Stimulated activated CD4-positive, alpha-beta T cell treated with anti-CD3 and anti-CD28 coated beads, Interleukin-15, amount 100 ng/mL, for 48 hours (primary cell): ENCODE measurements at regions not wholly inside any gene's neighbourhood (a gene's known extent, or its start where the extent isn't known, plus 50 kb on each side); places are given as distances from the start of the nearest gene placed in this dataset.
"Not testable (repeated sequence)": the region's sequence is repeated elsewhere in the genome, so short reads cannot be mapped to it uniquely, and the experiment has no call there.

ENCODE experiments used
- DNase-seq, 2 donors: peaks; one replicate each; pipeline ENCODE4 v3.0.0-alpha.2; 2020; ENCODE audit warnings: low read depth in 2 of 2

DNA sequence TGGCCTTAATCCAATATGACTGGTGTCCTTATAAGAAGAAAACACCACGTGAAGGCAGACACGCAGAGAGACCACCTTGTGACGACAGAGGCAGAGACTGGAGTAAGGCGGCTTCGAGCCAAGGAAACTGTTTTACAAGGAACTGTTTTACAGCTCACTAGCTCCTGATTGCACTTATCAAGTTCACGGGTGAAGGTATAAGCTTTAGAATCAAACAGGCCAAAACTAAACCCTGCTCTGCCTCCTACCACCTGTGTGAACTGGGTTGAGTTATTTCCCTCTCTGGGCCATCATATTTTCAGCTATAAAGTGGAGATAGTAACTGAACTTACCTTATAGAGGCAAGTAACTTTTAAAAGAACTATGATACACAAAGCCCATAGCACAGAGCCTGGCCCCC, 166.9 kb upstream of the NFIA start:
- DNase-seq = no peak

DNA sequence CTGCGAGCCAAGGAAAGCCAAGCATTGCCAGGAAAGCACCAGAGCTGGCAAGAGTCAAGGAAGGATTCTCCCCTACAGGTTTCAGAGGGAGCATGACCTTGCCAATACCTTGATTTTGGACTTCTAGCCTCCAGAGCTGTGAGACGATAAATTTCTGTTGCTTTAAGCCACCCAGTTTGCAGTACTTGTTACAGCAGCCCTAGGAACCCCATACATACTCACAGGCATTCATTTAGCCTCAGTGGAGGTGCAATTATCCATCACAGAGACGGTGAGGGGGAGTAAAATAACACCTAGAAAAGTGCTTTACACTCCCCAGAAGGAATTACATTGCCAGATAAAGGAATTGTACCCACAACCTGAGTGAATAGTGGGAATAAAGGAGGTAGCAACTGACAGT, 167.4 kb upstream of the NFIA start:
- DNase-seq = no peak

DNA sequence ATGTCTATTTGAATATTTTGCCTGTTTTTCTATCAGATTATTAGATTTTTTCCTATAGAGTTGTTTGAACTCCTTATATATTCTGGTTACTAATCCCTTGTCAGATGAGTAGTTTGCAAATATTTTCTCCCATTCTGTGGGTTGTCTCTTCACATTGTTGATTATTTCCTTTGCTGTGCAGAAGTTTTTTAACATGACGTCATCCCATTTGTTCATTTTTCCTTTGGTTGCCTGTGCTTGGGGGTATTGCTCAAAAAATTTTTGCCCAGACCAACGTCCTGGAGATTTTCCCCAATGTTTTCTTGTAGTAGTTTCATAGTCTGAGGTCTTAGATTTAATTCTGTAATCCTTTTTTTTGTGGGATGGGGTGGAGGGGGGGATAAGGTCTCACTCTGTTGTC, 168.7 kb upstream of the NFIA start:
- not testable (repeated sequence) for DNase-seq

GRCh38 chr1:60913039-60913438, 169.3 kb upstream of the NFIA start:
- no peak for DNase-seq

DNA sequence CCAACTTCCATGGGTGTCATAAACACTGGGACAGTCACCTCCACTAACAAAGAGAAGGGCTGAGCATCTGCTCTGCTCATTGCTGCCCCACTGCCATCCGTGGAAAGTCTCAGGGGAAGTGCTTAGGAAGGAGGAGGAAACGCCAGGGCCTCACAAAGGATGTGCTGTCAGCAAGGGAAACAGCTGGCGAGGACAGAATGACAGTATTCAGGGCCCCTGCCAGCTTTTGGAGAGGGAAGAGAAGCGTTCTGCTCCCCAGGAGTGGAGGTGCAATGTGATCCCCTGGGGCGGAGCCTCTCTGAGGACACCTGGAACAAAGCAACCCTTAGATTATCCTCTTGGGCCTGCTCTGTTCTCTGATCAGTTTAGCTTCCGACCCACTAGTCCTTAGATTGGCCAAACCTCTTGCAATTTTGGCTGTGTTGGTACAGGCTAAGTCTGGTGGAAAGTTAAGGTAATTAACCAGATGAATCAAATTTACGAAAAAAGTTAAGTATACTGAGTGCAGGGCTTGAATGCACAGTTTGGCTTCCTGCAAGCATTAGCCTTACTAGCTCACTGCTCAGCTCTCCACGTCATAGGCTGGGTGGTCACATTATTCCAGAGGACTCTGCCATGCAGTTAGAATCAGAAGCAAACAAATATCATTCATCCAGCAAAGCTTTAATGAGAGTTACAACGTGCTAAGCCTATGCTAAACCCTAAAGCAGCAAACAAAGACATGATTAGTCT, 170.2 kb upstream of the NFIA start:
- no peak for DNase-seq

- no peak for DNase-seq
These were observed 174.2 kb upstream of the NFIA start for GRCh38 chr1:60908159-60908558.

- no peak for DNase-seq
These were observed 175.8 kb upstream of the NFIA start for GRCh38 chr1:60906526-60906925.

GRCh38 chr1:60906039-60906438, 176.3 kb upstream of the NFIA start:
- DNase-seq = no peak

DNA sequence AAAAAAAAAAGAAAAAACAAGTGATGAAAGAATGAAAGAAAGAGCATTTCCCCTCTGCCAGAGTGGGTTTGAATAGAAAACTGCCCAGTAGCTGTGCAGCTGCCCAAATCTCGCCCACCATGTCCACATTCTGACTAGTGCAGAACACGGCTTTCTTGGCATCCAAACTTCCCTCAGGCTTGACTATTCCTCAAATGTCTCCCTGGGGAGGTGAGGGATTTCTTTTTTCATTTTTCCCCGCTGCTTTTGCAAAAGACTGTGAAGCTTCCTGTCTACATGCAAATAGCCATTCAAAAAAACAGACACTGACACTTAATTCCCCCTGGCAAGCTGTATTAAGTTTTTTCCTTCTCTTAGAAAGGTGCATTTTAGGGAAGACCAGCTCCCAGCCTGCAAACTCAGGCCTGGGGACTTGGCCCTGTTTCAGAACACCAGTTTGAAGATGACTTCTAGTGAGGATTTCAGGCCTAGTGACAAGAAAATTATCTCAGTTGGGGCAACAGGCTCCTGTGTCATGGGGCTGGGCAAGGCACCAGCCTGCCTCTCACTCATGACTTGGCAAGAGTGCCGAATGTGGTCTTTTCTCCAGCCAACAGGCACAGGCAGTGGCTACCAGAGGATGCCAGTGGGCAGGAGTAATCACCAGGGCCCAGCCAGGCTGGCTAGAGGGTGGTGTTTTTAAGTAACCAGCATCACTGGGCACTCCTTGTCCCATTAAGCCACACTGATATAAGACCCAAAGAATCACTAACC, 178.1 kb upstream of the NFIA start:
- no peak for DNase-seq

DNA sequence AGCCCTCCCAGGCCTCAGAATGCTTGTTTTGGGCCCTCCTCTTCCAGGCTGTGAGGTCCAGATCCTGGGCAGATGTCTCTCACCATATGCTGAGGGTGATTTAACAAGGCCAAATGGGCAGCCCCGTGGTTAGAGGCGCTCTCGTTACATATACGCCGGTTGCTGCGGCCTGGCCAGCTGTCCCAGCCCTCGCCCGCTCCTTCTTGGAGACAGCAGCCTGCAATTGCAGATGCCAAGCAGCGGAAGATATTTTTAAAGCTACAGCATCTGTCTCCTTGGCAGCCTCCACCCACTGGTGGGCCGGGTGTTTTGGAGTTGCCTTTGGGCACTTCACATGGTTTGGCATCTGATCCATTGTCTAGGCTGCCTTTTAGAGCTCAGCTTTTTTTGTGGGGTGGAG, 178.8 kb upstream of the NFIA start:
- no peak for DNase-seq

- DNase-seq = no peak
These were observed 182.9 kb upstream of the NFIA start for GRCh38 chr1:60899464-60899863.

- peak; percentile 9 to 11 for DNase-seq
These were observed 183.4 kb upstream of the NFIA start for GRCh38 chr1:60898987-60899386.

DNA sequence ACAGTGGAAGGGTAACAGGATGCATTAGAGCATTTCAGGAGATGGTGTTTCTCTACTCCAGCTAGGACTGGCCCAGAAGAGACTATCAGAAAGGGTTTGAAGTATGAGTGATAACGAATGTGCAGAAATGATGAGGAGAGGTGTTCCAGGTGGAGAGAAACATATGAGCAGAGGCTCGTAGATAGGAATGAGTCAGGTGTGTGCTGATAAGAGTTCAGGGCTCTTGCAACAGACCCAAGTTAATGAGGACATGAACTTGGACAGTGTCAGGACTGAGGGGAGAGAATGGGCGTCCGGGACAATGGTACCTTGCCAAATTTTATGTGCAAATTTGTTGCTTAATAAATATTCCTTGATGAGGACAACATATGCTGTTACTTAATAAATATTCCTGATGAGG, 183.9 kb upstream of the NFIA start:
- DNase-seq = no peak

DNA sequence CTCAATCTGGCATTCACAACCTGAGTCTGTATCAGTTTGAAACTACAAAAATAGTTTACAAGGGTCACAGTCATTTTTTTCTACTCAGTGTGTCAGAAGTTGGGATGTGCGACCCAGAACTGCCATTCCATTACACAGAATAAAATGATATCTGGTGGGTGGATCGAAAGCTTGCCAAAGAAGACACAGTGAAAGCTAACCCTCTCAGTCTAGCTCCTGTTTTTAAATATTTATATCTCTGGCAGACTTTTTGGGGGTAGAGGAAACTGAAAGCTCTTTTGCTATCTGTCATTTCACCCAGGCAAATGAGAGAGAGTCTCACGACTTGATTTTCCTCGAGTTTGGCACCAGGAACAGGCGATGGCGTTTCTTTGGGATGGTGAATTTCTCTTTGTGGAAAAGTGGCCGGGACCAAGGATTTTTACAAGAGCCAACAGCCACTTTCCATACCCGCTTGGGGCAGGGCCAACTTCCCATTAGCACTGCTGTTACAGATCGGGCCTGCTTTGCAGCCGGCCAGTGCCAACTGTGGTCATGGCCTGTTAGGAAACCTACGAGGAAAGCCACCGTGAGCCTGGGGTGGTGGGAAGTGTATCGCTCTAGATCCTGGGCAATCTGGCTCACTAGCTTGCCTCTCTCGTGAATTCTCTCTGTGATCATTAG, 185.5 kb upstream of the NFIA start:
- no peak for DNase-seq

GRCh38 chr1:60895701-60896100, 186.7 kb upstream of the NFIA start:
- no peak for DNase-seq

- DNase-seq = no peak
These were observed 187.1 kb upstream of the NFIA start for GRCh38 chr1:60895252-60895651.

- no peak for DNase-seq
These were observed 187.6 kb upstream of the NFIA start for GRCh38 chr1:60894741-60895140.

DNA sequence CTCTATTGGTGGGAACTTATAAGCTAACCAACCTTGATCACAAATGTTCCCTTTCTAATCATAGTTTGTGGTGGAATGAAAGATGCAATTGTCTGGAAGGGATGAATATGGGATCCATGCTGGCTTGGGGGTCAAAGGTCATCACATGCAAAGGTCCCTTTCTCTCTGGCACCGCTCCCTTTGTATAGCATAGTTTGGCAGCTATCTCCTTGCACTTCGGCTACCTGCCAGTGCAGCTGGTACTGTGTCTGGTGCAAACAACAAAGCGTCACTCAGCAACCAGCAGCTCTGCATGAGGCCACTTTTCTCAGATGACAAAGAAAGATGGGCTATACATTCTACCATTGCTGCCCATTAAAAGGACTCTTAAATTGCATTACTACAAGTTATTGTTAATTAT, 188.2 kb upstream of the NFIA start:
- DNase-seq = no peak

DNA sequence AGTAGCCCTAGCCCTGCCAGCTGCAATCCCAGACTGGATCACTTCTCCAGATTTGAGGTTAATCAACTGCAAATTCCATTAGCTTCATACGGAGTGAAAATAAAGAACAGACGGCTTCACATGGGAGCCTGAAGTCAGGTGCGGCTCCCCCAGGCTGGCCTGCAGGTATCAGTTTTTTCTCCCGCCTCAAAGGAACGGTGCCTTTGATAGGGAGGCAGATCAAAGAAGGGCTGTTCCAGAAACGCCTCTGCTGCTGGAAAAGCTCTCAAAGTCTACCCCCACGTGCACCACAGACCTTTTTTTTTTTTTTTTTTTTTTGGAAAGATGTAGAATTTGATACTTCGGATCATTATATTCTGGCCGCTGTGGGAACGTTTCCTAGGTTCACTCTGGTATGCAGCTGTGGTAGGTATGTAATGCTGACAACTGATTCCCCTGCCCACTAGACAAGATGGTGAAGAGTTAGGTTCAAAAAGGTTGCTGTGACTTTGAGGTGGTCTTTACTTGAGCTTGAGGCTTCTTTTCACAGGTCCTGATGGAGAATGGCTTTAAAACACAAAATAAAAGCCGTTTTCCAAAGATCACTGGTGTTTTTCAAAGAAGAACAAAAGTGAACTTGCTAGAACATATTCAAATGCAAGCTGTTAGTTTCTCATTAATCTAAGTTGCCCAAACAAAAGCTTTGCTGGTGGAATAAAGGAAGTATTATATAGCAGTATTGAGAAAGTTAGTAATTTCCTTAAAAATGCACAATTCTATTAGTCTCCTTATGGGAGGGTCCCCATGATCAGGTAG, 189.0 kb upstream of the NFIA start:
- DNase-seq = no peak

GRCh38 chr1:60891765-60892164, 190.6 kb upstream of the NFIA start:
- no peak for DNase-seq

GRCh38 chr1:60891281-60891680, 191.1 kb upstream of the NFIA start:
- no peak for DNase-seq

DNA sequence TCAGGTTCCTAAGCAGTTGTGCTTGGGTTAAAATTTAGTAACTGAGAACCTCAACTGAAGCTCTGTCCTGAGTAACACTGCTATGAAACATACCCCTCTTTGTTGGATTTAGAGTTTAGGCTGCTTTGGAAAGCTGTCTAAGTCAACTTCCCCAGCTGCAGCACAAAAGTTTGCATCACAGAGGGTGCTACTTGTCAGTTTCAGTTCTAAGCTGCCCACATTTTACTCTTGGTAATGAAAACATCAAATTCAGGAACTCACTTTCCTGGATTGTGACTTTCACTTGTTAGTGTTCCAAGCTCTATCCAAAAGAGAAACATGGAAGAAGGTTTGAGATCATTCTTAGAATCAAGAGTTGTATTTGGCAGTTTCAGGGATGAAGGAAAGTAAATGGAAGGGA, 191.7 kb upstream of the NFIA start:
- no peak for DNase-seq
